GM19351 (cell line): ENCODE measurements at regions not wholly inside any gene's neighbourhood (a gene's known extent, or its start where the extent isn't known, plus 50 kb on each side); places are given as distances from the start of the nearest gene placed in this dataset.
"Not testable (repeated sequence)": the region's sequence is repeated elsewhere in the genome, so short reads cannot be mapped to it uniquely, and the experiment has no call there.

Source experiments
- ATAC-seq: cut with Tn5 transposase; IDR thresholded peaks from one replicate; pipeline ENCODE4 v1.9.1; 2021; ENCODE audit warnings: mild to moderate bottlenecking, moderate library complexity; ENCODE audit not compliant: unreplicated experiment

GRCh38 chr13:38012096-38012495 is 142.5 kb upstream of the TRPC4 start:
- no peak for ATAC-seq

- no peak for ATAC-seq
These were observed 139.1 kb upstream of the TRPC4 start for GRCh38 chr13:38008636-38009035.

GRCh38 chr13:38002606-38003005 is 133.0 kb upstream of the TRPC4 start:
- no peak for ATAC-seq

GRCh38 chr13:37997641-37998040 is 128.1 kb upstream of the TRPC4 start:
- no peak for ATAC-seq

- ATAC-seq, result no peak
These were observed 125.5 kb upstream of the TRPC4 start for GRCh38 chr13:37995092-37995491.

- ATAC-seq, result no peak
These were observed 117.2 kb upstream of the TRPC4 start for GRCh38 chr13:37986811-37987210.

- ATAC-seq, result no peak
These were observed 115.7 kb upstream of the TRPC4 start for GRCh38 chr13:37985281-37985680.

- ATAC-seq, result no peak
These were observed 114.8 kb upstream of the TRPC4 start for GRCh38 chr13:37984357-37984756.

- no peak for ATAC-seq
These were observed 112.4 kb upstream of the TRPC4 start for GRCh38 chr13:37981932-37982331.

GRCh38 chr13:37978680-37979079 is 109.1 kb upstream of the TRPC4 start:
- no peak for ATAC-seq

GRCh38 chr13:37968555-37968954 is 99.0 kb upstream of the TRPC4 start:
- ATAC-seq, result no peak

GRCh38 chr13:37966266-37966665 is 96.7 kb upstream of the TRPC4 start:
- ATAC-seq, result no peak

GRCh38 chr13:37960427-37960826 is 90.9 kb upstream of the TRPC4 start:
- no peak for ATAC-seq

GRCh38 chr13:37959284-37959683 is 89.7 kb upstream of the TRPC4 start:
- no peak for ATAC-seq

- ATAC-seq, result no peak
These were observed 87.0 kb upstream of the TRPC4 start for GRCh38 chr13:37956536-37956935.

GRCh38 chr13:37954597-37954996 is 85.0 kb upstream of the TRPC4 start:
- not testable (repeated sequence) for ATAC-seq

- ATAC-seq, result no peak
These were observed 84.6 kb upstream of the TRPC4 start for GRCh38 chr13:37954191-37954590.

GRCh38 chr13:37953696-37954095 is 84.1 kb upstream of the TRPC4 start:
- ATAC-seq, result no peak

GRCh38 chr13:37950016-37950415 is 80.4 kb upstream of the TRPC4 start:
- no peak for ATAC-seq

GRCh38 chr13:37947419-37948140 is 78.0 kb upstream of the TRPC4 start:
- ATAC-seq, result no peak

- no peak for ATAC-seq
These were observed 76.3 kb upstream of the TRPC4 start for GRCh38 chr13:37945651-37946575.

- no peak for ATAC-seq
These were observed 75.4 kb upstream of the TRPC4 start for GRCh38 chr13:37944869-37945442.
